Neuronal stem cell (in vitro differentiated cells): ENCODE measurements at regions not wholly inside any gene's neighbourhood (a gene's known extent, or its start where the extent isn't known, plus 50 kb on each side); places are given as distances from the start of the nearest gene placed in this dataset.

Experiments
- DNase-seq: peaks from one replicate; pipeline ENCODE4 v3.0.0-alpha.2; 2013; ENCODE audit warnings: low spot score
- H2AFZ ChIP-seq: one replicate; pipeline ENCODE4 v1.6.1; 2013; ENCODE audit warnings: mild to moderate bottlenecking, low read length, inconsistent platforms
- H2AK5ac ChIP-seq: 2 replicates; pipeline ENCODE4 v1.6.1; 2013; ENCODE audit warnings: low read depth, mild to moderate bottlenecking, inconsistent platforms, low read length, moderate library complexity, mixed read lengths
- H2BK120ac ChIP-seq: 2 replicates; pipeline ENCODE4 v1.6.1; 2013; ENCODE audit warnings: low read depth, mild to moderate bottlenecking, inconsistent platforms, low read length, moderate library complexity, mixed read lengths
- H2BK12ac ChIP-seq: one replicate; pipeline ENCODE4 v1.6.1; 2013; ENCODE audit warnings: low read length, inconsistent platforms
- H2BK15ac ChIP-seq: 2 replicates; pipeline ENCODE4 v1.6.1; 2013; ENCODE audit warnings: mild to moderate bottlenecking, low read length, inconsistent platforms, mixed read lengths
- H2BK5ac ChIP-seq: one replicate; pipeline ENCODE4 v1.6.1; 2013; ENCODE audit warnings: inconsistent platforms, mild to moderate bottlenecking, low read length, moderate library complexity
- H3K14ac ChIP-seq: one replicate; pipeline ENCODE4 v1.6.1; 2013; ENCODE audit warnings: low read length, inconsistent platforms
- H3K18ac ChIP-seq: 2 replicates; pipeline ENCODE4 v1.6.1; 2013; ENCODE audit warnings: low read length, inconsistent platforms
- H3K23ac ChIP-seq: 2 replicates; pipeline ENCODE4 v1.6.1; 2013; ENCODE audit warnings: low read depth, mild to moderate bottlenecking, mixed read lengths, low read length, inconsistent platforms; ENCODE audit not compliant: poor library complexity
- H3K27ac ChIP-seq: replicated peaks from 3 replicates; pipeline ENCODE4 v1.5.1; 2013; ENCODE audit warnings: low read length, inconsistent platforms
- H3K27me3 ChIP-seq, 3 experiments: 2 replicates each; pipeline ENCODE4 v1.6.1; 2013; ENCODE audit warnings: low read length in 3 of 3, mild to moderate bottlenecking in 2 of 3, inconsistent platforms in 1 of 3, low read depth in 1 of 3, mixed read lengths in 1 of 3, moderate library complexity in 1 of 3; ENCODE audit not compliant: control insufficient read depth in 3 of 3, insufficient read depth in 3 of 3
- H3K36me3 ChIP-seq, 2 donors: replicated peaks in 1 of 2; 2 replicates each; pipeline ENCODE4 v1.6.1; 2013; ENCODE audit warnings: low read length in 2 of 2; ENCODE audit not compliant: control insufficient read depth in 2 of 2, insufficient read depth in 2 of 2
- H3K4ac ChIP-seq: 2 replicates; pipeline ENCODE4 v1.6.1; 2013; ENCODE audit warnings: inconsistent platforms, mild to moderate bottlenecking, low read length, moderate library complexity
- H3K4me1 ChIP-seq, 2 donors: 1 replicate in 1 of 2; 2 replicates in 1 of 2; pipeline ENCODE4 v1.6.1; 2013; ENCODE audit warnings: low read length in 2 of 2, low read depth in 1 of 2; ENCODE audit not compliant: control insufficient read depth in 2 of 2, insufficient read depth in 1 of 2
- H3K4me2 ChIP-seq: one replicate; pipeline ENCODE4 v1.6.1; 2013; ENCODE audit warnings: mild to moderate bottlenecking, low read length, inconsistent platforms; ENCODE audit not compliant: insufficient read depth, poor library complexity, severe bottlenecking
- H3K4me3 ChIP-seq, 2 donors: 2 replicates each; pipeline ENCODE4 v1.5.1; 2013; ENCODE audit warnings: low read length in 2 of 2, mild to moderate bottlenecking in 2 of 2, inconsistent platforms in 1 of 2, moderate library complexity in 1 of 2
- H3K79me1 ChIP-seq: one replicate; pipeline ENCODE4 v1.6.1; 2013; ENCODE audit warnings: low read depth, mild to moderate bottlenecking, inconsistent platforms, low read length, moderate library complexity
- H3K9ac ChIP-seq: one replicate; pipeline ENCODE4 v1.6.1; 2013; ENCODE audit warnings: mild to moderate bottlenecking, low read depth, low read length, inconsistent platforms; ENCODE audit not compliant: poor library complexity
- H3K9me3 ChIP-seq, 2 donors: replicated peaks in 1 of 2; 2 replicates each; pipeline versions ENCODE3 to v1.6.1; 2013; ENCODE audit warnings: low read length in 2 of 2, mild to moderate bottlenecking in 2 of 2, inconsistent platforms in 1 of 2, low read depth in 1 of 2, mixed read lengths in 1 of 2, moderate library complexity in 1 of 2; ENCODE audit not compliant: control insufficient read depth in 2 of 2, insufficient read depth in 1 of 2
- H4K8ac ChIP-seq: one replicate; pipeline ENCODE4 v1.6.1; 2013; ENCODE audit warnings: low read depth, mild to moderate bottlenecking, inconsistent platforms, low read length, moderate library complexity
- H4K91ac ChIP-seq: one replicate; pipeline ENCODE4 v1.6.1; 2013; ENCODE audit warnings: low read length, low read depth, mild to moderate bottlenecking, inconsistent platforms; ENCODE audit not compliant: poor library complexity
- WGBS, 2 donors: extraction: QIAGEN DNeasy Blood & Tissue Kit; methylation state at CpG; one replicate each; pipeline ENCODE4 v1.1.7; 2013; ENCODE audit warnings: missing lambda C conversion rate in 2 of 2, mixed read lengths in 1 of 2; ENCODE audit not compliant: insufficient read length in 2 of 2, insufficient replicate concordance in 1 of 2; ENCODE audit errors: extremely low coverage in 2 of 2; 5-methylcytosine and 5-hydroxymethylcytosine counted together

- Histone ChIP-seq H2BK5ac (no peak overlapping the region), H4K8ac (no peak overlapping the region), H3K79me1 (no peaks in the 10 kb centered on the region), H3K9me3 (peaks cover 0 to 3% of the 10 kb centered on the region in 2 donors), H3K14ac (no peak overlapping the region), H3K4me2 (no peak overlapping the region), H3K27ac (no peak overlapping the region), H3K4me1 (peaks cover 0 to 16% of the 10 kb centered on the region in 2 donors), H3K9ac (no peak overlapping the region), H3K27me3 (peaks cover 0 to 38% (median 0%) of the 10 kb centered on the region in 3 experiments), H2BK12ac (no peak overlapping the region), H2AK5ac (no peak overlapping the region), H3K36me3 (no peaks in the 10 kb centered on the region), H2BK120ac (no peak overlapping the region), H2AFZ (no peak overlapping the region), H3K18ac (no peak overlapping the region), H3K4ac (no peak overlapping the region), H4K91ac (no peak overlapping the region), H2BK15ac (no peak overlapping the region), H3K23ac (no peak overlapping the region), H3K4me3 (no peak overlapping the region)
- no CpG with 5 or more reads among the region's 5 CpGs for WGBS, 2 donors
- no peak for DNase-seq
Measured at GRCh38 chr2:36172824-36173223, 182.8 kb upstream of the CRIM1 start.

- Histone ChIP-seq H3K14ac (no peak overlapping the region), H2AK5ac (no peak overlapping the region), H4K8ac (no peak overlapping the region), H3K9ac (no peak overlapping the region), H3K79me1 (no peaks in the 10 kb centered on the region), H3K23ac (no peak overlapping the region), H3K36me3 (no peaks in the 10 kb centered on the region), H3K9me3 (peaks cover 0 to 3% of the 10 kb centered on the region in 2 donors), H3K4me2 (no peak overlapping the region), H3K27ac (no peak overlapping the region), H3K27me3 (peaks cover 0 to 29% (median 0%) of the 10 kb centered on the region in 3 experiments), H3K4ac (no peak overlapping the region), H3K18ac (no peak overlapping the region), H2BK12ac (no peak overlapping the region), H3K4me1 (peaks cover 0 to 16% of the 10 kb centered on the region in 2 donors), H2BK120ac (no peak overlapping the region), H4K91ac (no peak overlapping the region), H2AFZ (no peak overlapping the region), H3K4me3 (no peak overlapping the region), H2BK5ac (no peak overlapping the region), H2BK15ac (no peak overlapping the region)
- no peak for DNase-seq
- WGBS, 2 donors: no CpG with 5 or more reads among the region's 2 CpGs
Measured at GRCh38 chr2:36170805-36171204, 184.8 kb upstream of the CRIM1 start.

GRCh38 chr2:36169843-36170242 lies 185.7 kb upstream of the CRIM1 start:
- Histone ChIP-seq H3K18ac (no peak overlapping the region), H3K27me3 (peaks cover 0 to 25% (median 0%) of the 10 kb centered on the region in 3 experiments), H3K4ac (no peak overlapping the region), H4K8ac (no peak overlapping the region), H3K27ac (no peak overlapping the region), H2BK120ac (no peak overlapping the region), H3K4me3 (no peak overlapping the region), H3K23ac (no peak overlapping the region), H2AK5ac (no peak overlapping the region), H3K79me1 (no peaks in the 10 kb centered on the region), H4K91ac (no peak overlapping the region), H2BK12ac (no peak overlapping the region), H3K14ac (no peak overlapping the region), H3K9ac (no peak overlapping the region), H2BK5ac (no peak overlapping the region), H2BK15ac (no peak overlapping the region), H3K4me1 (peaks cover 0 to 16% of the 10 kb centered on the region in 2 donors), H3K9me3 (peaks cover 0 to 3% of the 10 kb centered on the region in 2 donors), H3K36me3 (no peaks in the 10 kb centered on the region), H2AFZ (no peak overlapping the region), H3K4me2 (no peak overlapping the region)
- DNase-seq: no peak
- no CpG with 5 or more reads among the region's 1 CpG for WGBS, 2 donors

GRCh38 chr2:36168115-36168514 lies 187.5 kb upstream of the CRIM1 start:
- no peak overlapping the region for H3K4me2 ChIP-seq
- no peaks in the 10 kb centered on the region for H3K36me3 ChIP-seq
- H3K4me1 ChIP-seq: peaks cover 0 to 14% of the 10 kb centered on the region in 2 donors
- H2AK5ac ChIP-seq: no peak overlapping the region
- peaks cover 0 to 14% (median 0%) of the 10 kb centered on the region in 3 experiments for H3K27me3 ChIP-seq
- H3K9me3 ChIP-seq: peaks cover 0 to 3% of the 10 kb centered on the region in 2 donors
- H3K4ac ChIP-seq: no peak overlapping the region
- no peak overlapping the region for H3K27ac ChIP-seq
- no peaks in the 10 kb centered on the region for H3K79me1 ChIP-seq
- no peak overlapping the region for H2BK120ac ChIP-seq
- H4K91ac ChIP-seq: no peak overlapping the region
- no peak overlapping the region for H2BK15ac ChIP-seq
- no peak overlapping the region for H3K23ac ChIP-seq
- no peak overlapping the region for H3K18ac ChIP-seq
- H2BK5ac ChIP-seq: no peak overlapping the region
- H3K4me3 ChIP-seq: no peak overlapping the region
- H2AFZ ChIP-seq: no peak overlapping the region
- H3K9ac ChIP-seq: no peak overlapping the region
- no CpG with 5 or more reads among the region's 2 CpGs for WGBS, 2 donors
- no peak for DNase-seq
- H2BK12ac ChIP-seq: no peak overlapping the region
- no peak overlapping the region for H4K8ac ChIP-seq
- no peak overlapping the region for H3K14ac ChIP-seq
